ENCODE measurements at regions not wholly inside any gene's neighbourhood (a gene's known extent, or its start where the extent isn't known, plus 50 kb on each side); places are given as distances from the start of the nearest gene placed in this dataset.
"Not testable (repeated sequence)": the region's sequence is repeated elsewhere in the genome, so short reads cannot be mapped to it uniquely, and the experiment has no call there.

DNA sequence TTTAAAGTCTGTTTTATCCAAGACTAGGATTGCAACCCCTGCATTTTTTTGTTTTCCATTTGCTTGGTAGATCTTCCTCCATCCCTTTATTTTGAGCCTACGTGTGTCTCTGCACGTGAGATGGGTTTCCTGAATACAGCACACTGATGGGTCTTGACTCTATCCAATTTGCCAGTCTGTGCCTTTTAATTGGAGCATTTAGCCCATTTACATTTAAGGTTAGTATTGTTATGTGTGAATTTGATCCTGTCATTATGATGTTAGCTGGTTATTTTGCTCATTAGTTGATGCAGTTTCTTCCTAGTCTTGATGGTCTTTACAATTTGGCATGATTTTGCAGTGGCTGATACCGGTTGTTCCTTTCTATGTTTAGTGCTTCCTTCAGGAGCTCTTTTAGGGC, 117.3 kb downstream of the MDH1 start:
- TF ChIP-seq, protein P1, sequence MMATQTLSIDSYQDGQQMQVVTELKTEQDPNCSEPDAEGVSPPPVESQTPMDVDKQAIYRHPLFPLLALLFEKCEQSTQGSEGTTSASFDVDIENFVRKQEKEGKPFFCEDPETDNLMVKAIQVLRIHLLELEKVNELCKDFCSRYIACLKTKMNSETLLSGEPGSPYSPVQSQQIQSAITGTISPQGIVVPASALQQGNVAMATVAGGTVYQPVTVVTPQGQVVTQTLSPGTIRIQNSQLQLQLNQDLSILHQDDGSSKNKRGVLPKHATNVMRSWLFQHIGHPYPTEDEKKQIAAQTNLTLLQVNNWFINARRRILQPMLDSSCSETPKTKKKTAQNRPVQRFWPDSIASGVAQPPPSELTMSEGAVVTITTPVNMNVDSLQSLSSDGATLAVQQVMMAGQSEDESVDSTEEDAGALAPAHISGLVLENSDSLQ (IDR thresholded peaks at IDR 0.05): not testable (repeated sequence)
- not testable (repeated sequence) for TF ChIP-seq SUZ12 (IDR thresholded peaks at IDR 0.05); BHLHE40 (IDR thresholded peaks at IDR 0.05; ENCODE audit: borderline replicate concordance)
